Muscle of leg (tissue), 3 donors: ENCODE measurements at regions not wholly inside any gene's neighbourhood (a gene's known extent, or its start where the extent isn't known, plus 50 kb on each side); places are given as distances from the start of the nearest gene placed in this dataset.
A peak's percentile ranks its signal among the peaks of the same experiment; 100 is the strongest.

Experiments
- DNase-seq: peaks from one replicate; pipeline ENCODE4 v3.0.0; 2013
- H3K27ac ChIP-seq: one replicate; pipeline ENCODE4 v1.5.1; 2013; ENCODE audit warnings: mild to moderate bottlenecking, low read length, control low read depth
- H3K27me3 ChIP-seq: one replicate; pipeline ENCODE4 v1.6.1; 2013; ENCODE audit warnings: low read length; ENCODE audit not compliant: control insufficient read depth, insufficient read depth
- H3K36me3 ChIP-seq: one replicate; pipeline ENCODE4 v1.6.1; 2013; ENCODE audit warnings: low read length; ENCODE audit not compliant: control insufficient read depth, insufficient read depth
- H3K4me1 ChIP-seq: one replicate; pipeline ENCODE4 v1.6.1; 2013; ENCODE audit warnings: low read length; ENCODE audit not compliant: control insufficient read depth, insufficient read depth
- H3K4me3 ChIP-seq: one replicate; pipeline ENCODE4 v1.5.1; 2013; ENCODE audit warnings: low read length, control low read depth
- H3K9me3 ChIP-seq: replicated peaks from 2 replicates; pipeline ENCODE4 v1.6.1; 2013; ENCODE audit warnings: low read depth, low read length; ENCODE audit not compliant: control insufficient read depth
- WGBS: methylation state at CpG from one replicate; pipeline ENCODE4 v1.1.5; 2013; ENCODE audit warnings: missing lambda C conversion rate; ENCODE audit not compliant: insufficient coverage; 5-methylcytosine and 5-hydroxymethylcytosine counted together

GRCh38 chr15:62824111-62825015 lies 218.2 kb upstream of the TPM1 start:
- H3K36me3 ChIP-seq, result peaks cover 32% of the 10 kb centered on the region
- no peak overlapping the region for H3K27ac ChIP-seq
- H3K27me3 ChIP-seq, result no peaks in the 10 kb centered on the region
- H3K9me3 ChIP-seq, result no peaks in the 10 kb centered on the region
- WGBS, result no CpG with 5 or more reads among the region's 2 CpGs
- H3K4me1 ChIP-seq, result peaks cover 2% of the 10 kb centered on the region
- no peak for DNase-seq
- H3K4me3 ChIP-seq, result no peak overlapping the region

- 100% methylated on average over 2 of the region's 4 CpGs for WGBS
- no peak overlapping the region for H3K27ac ChIP-seq
- H3K9me3 ChIP-seq, result no peaks in the 10 kb centered on the region
- peaks cover 26% of the 10 kb centered on the region for H3K36me3 ChIP-seq
- no peak for DNase-seq
- no peaks in the 10 kb centered on the region for H3K27me3 ChIP-seq
- H3K4me1 ChIP-seq, result peaks cover 2% of the 10 kb centered on the region
- no peak overlapping the region for H3K4me3 ChIP-seq
These were observed 217.4 kb upstream of the TPM1 start for GRCh38 chr15:62825191-62825590.

GRCh38 chr15:62826561-62826960 lies 216.0 kb upstream of the TPM1 start:
- Histone ChIP-seq H3K4me1 (peaks cover 2% of the 10 kb centered on the region), H3K9me3 (no peaks in the 10 kb centered on the region), H3K4me3 (no peak overlapping the region), H3K27me3 (no peaks in the 10 kb centered on the region), H3K36me3 (peaks cover 16% of the 10 kb centered on the region), H3K27ac (no peak overlapping the region)
- peak; percentile 60 for DNase-seq
- WGBS, result no CpG with 5 or more reads among the region's 1 CpG

- Histone ChIP-seq H3K27ac (no peak overlapping the region), H3K4me3 (no peak overlapping the region), H3K36me3 (peaks cover 7% of the 10 kb centered on the region), H3K27me3 (no peaks in the 10 kb centered on the region), H3K4me1 (peaks cover 3% of the 10 kb centered on the region), H3K9me3 (no peaks in the 10 kb centered on the region)
- no peak for DNase-seq
- no CpG with 5 or more reads among the region's 1 CpG for WGBS
These were observed 214.2 kb upstream of the TPM1 start for GRCh38 chr15:62828364-62828763.

GRCh38 chr15:62832231-62832630 lies 210.3 kb upstream of the TPM1 start:
- Histone ChIP-seq H3K27me3 (no peaks in the 10 kb centered on the region), H3K4me3 (no peak overlapping the region), H3K4me1 (peaks cover 8% of the 10 kb centered on the region), H3K36me3 (peaks cover 37% of the 10 kb centered on the region), H3K27ac (no peak overlapping the region), H3K9me3 (no peaks in the 10 kb centered on the region)
- WGBS, result 94% methylated on average over 2 of the region's 2 CpGs
- no peak for DNase-seq

- 28% methylated on average over 9 of the region's 12 CpGs for WGBS
- Histone ChIP-seq H3K4me1 (peaks cover 6% of the 10 kb centered on the region), H3K4me3 (no peak overlapping the region), H3K36me3 (peaks cover 51% of the 10 kb centered on the region), H3K9me3 (no peaks in the 10 kb centered on the region), H3K27ac (peak overlapping the region; percentile 75), H3K27me3 (no peaks in the 10 kb centered on the region)
- peak; percentile 95 for DNase-seq
These were observed 208.9 kb upstream of the TPM1 start for GRCh38 chr15:62833646-62834045.

GRCh38 chr15:62834686-62835329 lies 207.7 kb upstream of the TPM1 start:
- H3K36me3 ChIP-seq, result peaks cover 62% of the 10 kb centered on the region

GRCh38 chr15:62835351-62835750 lies 207.2 kb upstream of the TPM1 start:
- H3K4me1 ChIP-seq, result peaks cover 6% of the 10 kb centered on the region
- no peak overlapping the region for H3K27ac ChIP-seq
- peaks cover 68% of the 10 kb centered on the region for H3K36me3 ChIP-seq
- H3K9me3 ChIP-seq, result no peaks in the 10 kb centered on the region
- DNase-seq, result no peak
- H3K4me3 ChIP-seq, result no peak overlapping the region
- H3K27me3 ChIP-seq, result no peaks in the 10 kb centered on the region
- WGBS, result 80% methylated on average over 8 of the region's 8 CpGs

More at GRCh38 chr15:62834686-62835329, 207.7 kb upstream of the TPM1 start:
- no peak overlapping the region for H3K4me3 ChIP-seq
- DNase-seq, result no peak
- no peaks in the 10 kb centered on the region for H3K9me3 ChIP-seq
- H3K4me1 ChIP-seq, result peaks cover 6% of the 10 kb centered on the region
- H3K27me3 ChIP-seq, result no peaks in the 10 kb centered on the region
- no peak overlapping the region for H3K27ac ChIP-seq
- 95% methylated on average over 3 of the region's 7 CpGs for WGBS

GRCh38 chr15:62835762-62836161 lies 206.8 kb upstream of the TPM1 start:
- Histone ChIP-seq H3K9me3 (no peaks in the 10 kb centered on the region), H3K27me3 (no peaks in the 10 kb centered on the region), H3K4me1 (peaks cover 6% of the 10 kb centered on the region), H3K4me3 (no peak overlapping the region), H3K36me3 (peaks cover 72% of the 10 kb centered on the region), H3K27ac (no peak overlapping the region)
- no peak for DNase-seq
- WGBS, result 98% methylated on average over 16 of the region's 16 CpGs

- DNase-seq, result no peak
- Histone ChIP-seq H3K4me1 (peaks cover 7% of the 10 kb centered on the region), H3K36me3 (peaks cover 79% of the 10 kb centered on the region), H3K27me3 (no peaks in the 10 kb centered on the region), H3K9me3 (no peaks in the 10 kb centered on the region), H3K4me3 (no peak overlapping the region), H3K27ac (no peak overlapping the region)
- WGBS, result 92% methylated on average over 16 of the region's 22 CpGs
These were observed 201.8 kb upstream of the TPM1 start for GRCh38 chr15:62840526-62841268.
